ENCODE measurements at regions not wholly inside any gene's neighbourhood (a gene's known extent, or its start where the extent isn't known, plus 50 kb on each side); places are given as distances from the start of the nearest gene placed in this dataset.
"Not testable (repeated sequence)": the region's sequence is repeated elsewhere in the genome, so short reads cannot be mapped to it uniquely, and the experiment has no call there.

GRCh38 chr3:16072420-16073110, 101.9 kb upstream of the GALNT15 start:
- POLR2A ChIA-PET, result interaction anchor here (0.6 kb wide), 1 partner anchor 32 kb away, joined by 3 read pairs; no protein-coding TSS in a partner anchor
- no peak for TF ChIP-seq CTCF (IDR thresholded peaks at IDR 0.05; ENCODE audit: insufficient read depth, low read depth, low read length)
- CTCF ChIA-PET, result interaction anchor here (1.2 to 3.3 kb wide), 4 partner anchors 13 to 106 kb away, joined by 3 to 12 read pairs (median 8); no protein-coding TSS in a partner anchor
- DNase-seq (ENCODE audit: low read depth), result no peak
- no peaks in the 10 kb centered on the region for H3K27me3 ChIP-seq (ENCODE audit: control insufficient read depth, insufficient read depth, low read length)
- no peaks in the 10 kb centered on the region for H3K36me3 ChIP-seq (ENCODE audit: control insufficient read depth, insufficient read depth, low read length)
- no peak overlapping the region for H3K4me3 ChIP-seq (ENCODE audit: low read depth, low read length)

GRCh38 chr3:16073203-16073602, 101.3 kb upstream of the GALNT15 start:
- POLR2A ChIA-PET, result no interaction called here
- H3K36me3 ChIP-seq (ENCODE audit: control insufficient read depth, insufficient read depth, low read length), result no peaks in the 10 kb centered on the region
- TF ChIP-seq CTCF (IDR thresholded peaks at IDR 0.05; ENCODE audit: insufficient read depth, low read depth, low read length), result no peak
- no peak for DNase-seq (ENCODE audit: low read depth)
- H3K27me3 ChIP-seq (ENCODE audit: control insufficient read depth, insufficient read depth, low read length), result no peaks in the 10 kb centered on the region
- CTCF ChIA-PET, result interaction anchor here (1.5 to 3.3 kb wide), 3 partner anchors 13 to 98 kb away, joined by 3 to 12 read pairs (median 8); no protein-coding TSS in a partner anchor
- H3K4me3 ChIP-seq (ENCODE audit: low read depth, low read length), result no peak overlapping the region

GRCh38 chr3:16073990-16074671, 100.3 kb upstream of the GALNT15 start:
- DNase-seq (ENCODE audit: low read depth); H3K27me3 ChIP-seq (ENCODE audit: control insufficient read depth, insufficient read depth, low read length); POLR2A ChIA-PET; H3K4me3 ChIP-seq (ENCODE audit: low read depth, low read length); H3K36me3 ChIP-seq (ENCODE audit: control insufficient read depth, insufficient read depth, low read length): not testable (repeated sequence)
- CTCF ChIA-PET, result interaction anchor here (1.5 to 3.3 kb wide), 3 partner anchors 14 to 100 kb away, joined by 3 to 12 read pairs (median 5); partner anchors contain the start of gene GALNT15

- no peak for TF ChIP-seq CTCF (IDR thresholded peaks at IDR 0.05; ENCODE audit: insufficient read depth, low read depth, low read length)
- ChIA-PET CTCF (interaction anchor here (1.5 to 3.3 kb wide), 3 partner anchors 15 to 98 kb away, joined by 3 to 12 read pairs (median 5); partner anchors contain the start of gene GALNT15), POLR2A (no interaction called here)
- no peaks in the 10 kb centered on the region for H3K36me3 ChIP-seq (ENCODE audit: control insufficient read depth, insufficient read depth, low read length)
- DNase-seq (ENCODE audit: low read depth), result no peak
- no peak overlapping the region for H3K4me3 ChIP-seq (ENCODE audit: low read depth, low read length)
- no peaks in the 10 kb centered on the region for H3K27me3 ChIP-seq (ENCODE audit: control insufficient read depth, insufficient read depth, low read length)
These were observed 98.8 kb upstream of the GALNT15 start for GRCh38 chr3:16075647-16076046.

- no peak for DNase-seq (ENCODE audit: low read depth)
- Histone ChIP-seq H3K27me3 (ENCODE audit: control insufficient read depth, insufficient read depth, low read length) (no peaks in the 10 kb centered on the region), H3K36me3 (ENCODE audit: control insufficient read depth, insufficient read depth, low read length) (no peaks in the 10 kb centered on the region), H3K4me3 (ENCODE audit: low read depth, low read length) (no peak overlapping the region)
- ChIA-PET CTCF (interaction anchor here (1.0 kb wide), 1 partner anchor 12 kb away, joined by 3 read pairs; no protein-coding TSS in a partner anchor), POLR2A (no interaction called here)
- TF ChIP-seq CTCF (IDR thresholded peaks at IDR 0.05; ENCODE audit: insufficient read depth, low read depth, low read length), result no peak
These were observed 97.9 kb upstream of the GALNT15 start for GRCh38 chr3:16076564-16076963.

- H3K4me3 ChIP-seq (ENCODE audit: low read depth, low read length); DNase-seq (ENCODE audit: low read depth); H3K36me3 ChIP-seq (ENCODE audit: control insufficient read depth, insufficient read depth, low read length); H3K27me3 ChIP-seq (ENCODE audit: control insufficient read depth, insufficient read depth, low read length): not testable (repeated sequence)
- POLR2A ChIA-PET, result interaction anchor here (0.8 kb wide), 1 partner anchor 13 kb away, joined by 3 read pairs; no protein-coding TSS in a partner anchor
- CTCF ChIA-PET, result interaction anchor here (1.0 to 2.0 kb wide), 4 partner anchors 13 to 101 kb away, joined by 3 to 7 read pairs (median 3); no protein-coding TSS in a partner anchor
These were observed 97.3 kb upstream of the GALNT15 start for GRCh38 chr3:16077146-16077545.

GRCh38 chr3:16077681-16078080, 96.8 kb upstream of the GALNT15 start:
- DNase-seq (ENCODE audit: low read depth); H3K36me3 ChIP-seq (ENCODE audit: control insufficient read depth, insufficient read depth, low read length); H3K27me3 ChIP-seq (ENCODE audit: control insufficient read depth, insufficient read depth, low read length); H3K4me3 ChIP-seq (ENCODE audit: low read depth, low read length): not testable (repeated sequence)
- ChIA-PET CTCF (interaction anchor here (1.2 to 2.0 kb wide), 3 partner anchors 14 to 101 kb away, joined by 3 to 7 read pairs (median 3); no protein-coding TSS in a partner anchor), POLR2A (interaction anchor here (0.8 to 1.2 kb wide), 2 partner anchors 12 to 128 kb away, joined by 3 read pairs; no protein-coding TSS in a partner anchor)
